Endodermal cell (in vitro differentiated cells): ENCODE measurements at regions not wholly inside any gene's neighbourhood (a gene's known extent, or its start where the extent isn't known, plus 50 kb on each side); places are given as distances from the start of the nearest gene placed in this dataset.

Experiments used
- DNase-seq: peaks from one replicate; pipeline ENCODE4 v3.0.0-alpha.2; 2017
- H3K27ac ChIP-seq: 2 replicates; pipeline ENCODE4 v1.5.1; 2013; ENCODE audit warnings: mild to moderate bottlenecking, low read depth, low read length, moderate library complexity
- H3K27me3 ChIP-seq: 2 replicates; pipeline ENCODE4 v1.6.1; 2013; ENCODE audit warnings: mild to moderate bottlenecking, low read length, moderate library complexity; ENCODE audit not compliant: insufficient read depth, control insufficient read depth, poor library complexity, severe bottlenecking
- H3K36me3 ChIP-seq: 2 replicates; pipeline ENCODE4 v1.7.0; 2013; ENCODE audit warnings: mild to moderate bottlenecking, low read length, moderate library complexity; ENCODE audit not compliant: control insufficient read depth, insufficient read depth
- H3K4me1 ChIP-seq: one replicate; pipeline ENCODE4 v1.7.0; 2013; ENCODE audit warnings: low read length; ENCODE audit not compliant: control insufficient read depth, insufficient read depth
- H3K4me3 ChIP-seq: 2 replicates; pipeline ENCODE4 v1.5.1; 2013; ENCODE audit warnings: mild to moderate bottlenecking, low read length, moderate library complexity
- H3K9ac ChIP-seq: 2 replicates; pipeline ENCODE4 v1.6.1; 2013; ENCODE audit warnings: mild to moderate bottlenecking, low read length, moderate library complexity; ENCODE audit not compliant: poor library complexity, severe bottlenecking; ENCODE audit errors: extremely low read depth
- H3K9me3 ChIP-seq: 2 replicates; pipeline ENCODE4 v1.6.1; 2013; ENCODE audit warnings: mild to moderate bottlenecking, low read length, moderate library complexity; ENCODE audit not compliant: control insufficient read depth
- H3K27ac Mint-ChIP-seq: 2 replicates; pipeline ENCODE4 v1.8.0; 2020; ENCODE audit warnings: mixed read lengths
- H3K27me3 Mint-ChIP-seq: 2 replicates; pipeline ENCODE4 v1.8.0; 2021; ENCODE audit warnings: mild to moderate bottlenecking, mixed read lengths; ENCODE audit not compliant: insufficient read depth
- H3K36me3 Mint-ChIP-seq: 2 replicates; pipeline ENCODE4 v1.8.0; 2020; ENCODE audit warnings: low read depth, mixed read lengths
- H3K4me1 Mint-ChIP-seq: 2 replicates; pipeline ENCODE4 v1.8.0; 2020; ENCODE audit warnings: mixed read lengths
- H3K4me3 Mint-ChIP-seq: 2 replicates; pipeline ENCODE4 v1.8.0; 2020; ENCODE audit warnings: mild to moderate bottlenecking, moderate library complexity, mixed read lengths
- H3K9me3 Mint-ChIP-seq: 2 replicates; pipeline ENCODE4 v1.8.0; 2020; ENCODE audit warnings: mild to moderate bottlenecking, mixed read lengths
- CTCF ChIP-seq: fragments of 200-600 bp; sonication (generic); conservative IDR thresholded peaks from 2 replicates; pipeline ENCODE4 v1.5.0; 2021; ENCODE audit warnings: antibody characterized with exemption, mild to moderate bottlenecking
- WGBS, 2 experiments: methylation state at CpG; one replicate each; pipeline versions ENCODE4 v1.1.5 to v1.1.7; 2013; ENCODE audit warnings: missing lambda C conversion rate in 2 of 2, mixed read lengths in 1 of 2; ENCODE audit not compliant: insufficient coverage in 1 of 2, insufficient read length in 1 of 2; 5-methylcytosine and 5-hydroxymethylcytosine counted together

- TF ChIP-seq CTCF = no peak
- Mint-ChIP-seq H3K27me3 (peaks cover 49% of the 10 kb centered on the region), H3K4me3 (no peak overlapping the region), H3K27ac (no peak overlapping the region), H3K4me1 (peaks cover 8% of the 10 kb centered on the region), H3K9me3 (no peaks in the 10 kb centered on the region), H3K36me3 (no peaks in the 10 kb centered on the region)
- DNase-seq = no peak
- Histone ChIP-seq H3K27ac (no peak overlapping the region), H3K27me3 (peaks cover 36% of the 10 kb centered on the region), H3K36me3 (no peaks in the 10 kb centered on the region), H3K9me3 (no peaks in the 10 kb centered on the region), H3K9ac (no peak overlapping the region), H3K4me1 (peaks cover 4% of the 10 kb centered on the region), H3K4me3 (no peak overlapping the region)
- WGBS, 2 experiments = 89% methylated on average over 4 of the region's 5 CpGs; no CpG with 5 or more reads in 1 of the 2 experiments
These were observed 234.4 kb upstream of the CRY1 start for GRCh38 chr12:107327651-107328182.

GRCh38 chr12:107328442-107329133, 235.2 kb upstream of the CRY1 start:
- Mint-ChIP-seq H3K4me3 (no peak overlapping the region), H3K9me3 (no peaks in the 10 kb centered on the region), H3K27ac (no peak overlapping the region), H3K27me3 (peaks cover 48% of the 10 kb centered on the region), H3K4me1 (peaks cover 8% of the 10 kb centered on the region), H3K36me3 (no peaks in the 10 kb centered on the region)
- Histone ChIP-seq H3K9me3 (no peaks in the 10 kb centered on the region), H3K4me1 (peaks cover 4% of the 10 kb centered on the region), H3K4me3 (no peak overlapping the region), H3K27ac (no peak overlapping the region), H3K9ac (no peak overlapping the region), H3K36me3 (no peaks in the 10 kb centered on the region), H3K27me3 (peaks cover 32% of the 10 kb centered on the region)
- WGBS, 2 experiments = 73 to 90% methylated on average over 2 to 11 of the region's 11 CpGs
- peak; percentile 50 for DNase-seq
- TF ChIP-seq CTCF = no peak

GRCh38 chr12:107329569-107330324, 236.4 kb upstream of the CRY1 start:
- Mint-ChIP-seq H3K9me3 (no peaks in the 10 kb centered on the region), H3K27ac (no peak overlapping the region), H3K36me3 (no peaks in the 10 kb centered on the region), H3K4me1 (peaks cover 8% of the 10 kb centered on the region), H3K4me3 (no peak overlapping the region), H3K27me3 (peaks cover 52% of the 10 kb centered on the region)
- Histone ChIP-seq H3K9ac (no peak overlapping the region), H3K27me3 (peaks cover 33% of the 10 kb centered on the region), H3K4me1 (peaks cover 4% of the 10 kb centered on the region), H3K36me3 (no peaks in the 10 kb centered on the region), H3K27ac (no peak overlapping the region), H3K4me3 (no peak overlapping the region), H3K9me3 (no peaks in the 10 kb centered on the region)
- TF ChIP-seq CTCF = no peak
- no peak for DNase-seq
- 91 to 100% methylated on average over 1 of the region's 1 CpG for WGBS, 2 experiments
